Activated CD4-positive, alpha-beta T cell treated with anti-CD3 and anti-CD28 coated beads, Interleukin-2, amount 50 U/mL, for 4 hours (primary cell): ENCODE measurements at regions not wholly inside any gene's neighbourhood (a gene's known extent, or its start where the extent isn't known, plus 50 kb on each side); places are given as distances from the start of the nearest gene placed in this dataset.
"Not testable (repeated sequence)": the region's sequence is repeated elsewhere in the genome, so short reads cannot be mapped to it uniquely, and the experiment has no call there.

Experiments
- DNase-seq, 2 experiments: peaks; one replicate each; pipeline ENCODE4 v3.0.0-alpha.2; 2020

GRCh38 chr5:117347280-117347679 lies 772.7 kb upstream of the SEMA6A start:
- no peak for DNase-seq

- not testable (repeated sequence) for DNase-seq
Measured at GRCh38 chr5:117343726-117344125, 769.1 kb upstream of the SEMA6A start.

GRCh38 chr5:117337064-117337749 lies 762.6 kb upstream of the SEMA6A start:
- DNase-seq: no peak

GRCh38 chr5:117336208-117336607 lies 761.6 kb upstream of the SEMA6A start:
- DNase-seq: no peak

GRCh38 chr5:117333011-117333410 lies 758.4 kb upstream of the SEMA6A start:
- DNase-seq: no peak

- DNase-seq: no peak
Measured at GRCh38 chr5:117332341-117332740, 757.7 kb upstream of the SEMA6A start.

- DNase-seq: no peak
Measured at GRCh38 chr5:117327511-117327910, 752.9 kb upstream of the SEMA6A start.

GRCh38 chr5:117326997-117327396 lies 752.4 kb upstream of the SEMA6A start:
- no peak for DNase-seq

GRCh38 chr5:117318528-117318927 lies 743.9 kb upstream of the SEMA6A start:
- DNase-seq: no peak

GRCh38 chr5:117315170-117315569 lies 740.5 kb upstream of the SEMA6A start:
- no peak for DNase-seq

- DNase-seq: not testable (repeated sequence)
Measured at GRCh38 chr5:117304512-117305107, 730.0 kb upstream of the SEMA6A start.

- no peak for DNase-seq
Measured at GRCh38 chr5:117302949-117303348, 728.3 kb upstream of the SEMA6A start.

GRCh38 chr5:117302473-117302872 lies 727.9 kb upstream of the SEMA6A start:
- DNase-seq: no peak

- no peak for DNase-seq
Measured at GRCh38 chr5:117299936-117300328, 725.3 kb upstream of the SEMA6A start.

- no peak for DNase-seq
Measured at GRCh38 chr5:117299224-117299935, 724.8 kb upstream of the SEMA6A start.

GRCh38 chr5:117296872-117297271 lies 722.2 kb upstream of the SEMA6A start:
- DNase-seq: no peak

GRCh38 chr5:117295941-117296340 lies 721.3 kb upstream of the SEMA6A start:
- no peak for DNase-seq

- DNase-seq: no peak
Measured at GRCh38 chr5:117286813-117287212, 712.2 kb upstream of the SEMA6A start.

- DNase-seq: no peak
Measured at GRCh38 chr5:117271656-117272055, 697.0 kb upstream of the SEMA6A start.

GRCh38 chr5:117266280-117266679 lies 691.7 kb upstream of the SEMA6A start:
- no peak for DNase-seq

- no peak for DNase-seq
Measured at GRCh38 chr5:117263231-117263630, 688.6 kb upstream of the SEMA6A start.

GRCh38 chr5:117262572-117263131 lies 688.0 kb upstream of the SEMA6A start:
- DNase-seq: no peak

GRCh38 chr5:117261948-117262571 lies 687.4 kb upstream of the SEMA6A start:
- no peak for DNase-seq
